Peyer's patch (tissue), 4 donors: ENCODE measurements at regions not wholly inside any gene's neighbourhood (a gene's known extent, or its start where the extent isn't known, plus 50 kb on each side); places are given as distances from the start of the nearest gene placed in this dataset.

Experiments used
- POLR2A ChIP-seq, 2 donors: fragments of 450-650 bp; IDR thresholded peaks; one replicate each; pipeline ENCODE4 v1.5.1; 2017; ENCODE audit warnings: antibody characterized with exemption in 2 of 2, mild to moderate bottlenecking in 2 of 2, moderate library complexity in 2 of 2
- TF ChIP-seq, protein P1 (sequence below), 6 experiments: fragments of 450-650 bp in 4 of 6; fragments of 200-600 bp in 2 of 6; sonication (generic) in 1 of 6; IDR thresholded peaks; one replicate each; pipeline ENCODE4 v1.5.1; 2017 to 2019; ENCODE audit warnings: antibody characterized with exemption in 6 of 6, mild to moderate bottlenecking in 3 of 6, moderate library complexity in 1 of 6

DNA sequence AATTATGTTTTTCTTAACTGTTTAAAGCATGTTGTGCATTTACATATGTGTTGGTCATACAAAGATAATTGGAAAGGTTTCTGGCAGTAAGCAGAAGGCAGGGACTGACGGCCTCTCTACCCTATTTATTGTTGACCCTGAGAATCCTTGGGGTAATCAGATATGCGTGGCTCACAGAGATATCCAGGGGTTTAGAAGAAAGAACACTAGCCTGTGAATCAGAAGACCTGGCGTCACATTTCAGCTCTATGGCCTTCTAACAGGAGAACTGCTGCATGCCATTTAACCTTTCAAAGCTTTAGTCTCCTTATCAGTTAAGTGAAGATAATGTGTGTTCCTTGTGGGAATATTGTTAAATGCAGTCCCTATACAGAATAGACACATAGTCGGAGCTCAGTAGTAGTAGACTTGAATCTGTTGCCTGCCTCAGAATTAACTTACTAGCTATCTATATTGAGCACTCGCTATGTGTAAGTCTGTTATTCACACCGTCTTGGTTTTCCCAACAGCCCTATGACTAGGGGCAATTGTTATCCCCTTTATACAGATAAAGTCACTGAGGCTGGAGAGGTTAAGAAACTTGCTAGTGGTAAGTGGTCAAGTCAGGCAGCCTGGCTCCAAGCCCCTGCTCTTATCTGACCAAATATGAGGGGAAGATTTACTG is 129.6 kb upstream of the ANKRD1 start:
- TF ChIP-seq, protein P1, sequence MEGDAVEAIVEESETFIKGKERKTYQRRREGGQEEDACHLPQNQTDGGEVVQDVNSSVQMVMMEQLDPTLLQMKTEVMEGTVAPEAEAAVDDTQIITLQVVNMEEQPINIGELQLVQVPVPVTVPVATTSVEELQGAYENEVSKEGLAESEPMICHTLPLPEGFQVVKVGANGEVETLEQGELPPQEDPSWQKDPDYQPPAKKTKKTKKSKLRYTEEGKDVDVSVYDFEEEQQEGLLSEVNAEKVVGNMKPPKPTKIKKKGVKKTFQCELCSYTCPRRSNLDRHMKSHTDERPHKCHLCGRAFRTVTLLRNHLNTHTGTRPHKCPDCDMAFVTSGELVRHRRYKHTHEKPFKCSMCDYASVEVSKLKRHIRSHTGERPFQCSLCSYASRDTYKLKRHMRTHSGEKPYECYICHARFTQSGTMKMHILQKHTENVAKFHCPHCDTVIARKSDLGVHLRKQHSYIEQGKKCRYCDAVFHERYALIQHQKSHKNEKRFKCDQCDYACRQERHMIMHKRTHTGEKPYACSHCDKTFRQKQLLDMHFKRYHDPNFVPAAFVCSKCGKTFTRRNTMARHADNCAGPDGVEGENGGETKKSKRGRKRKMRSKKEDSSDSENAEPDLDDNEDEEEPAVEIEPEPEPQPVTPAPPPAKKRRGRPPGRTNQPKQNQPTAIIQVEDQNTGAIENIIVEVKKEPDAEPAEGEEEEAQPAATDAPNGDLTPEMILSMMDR (IDR thresholded peaks at IDR 0.05): no peak
- TF ChIP-seq POLR2A (IDR thresholded peaks at IDR 0.05): no peak
